GM21390 (cell line): ENCODE measurements at regions not wholly inside any gene's neighbourhood (a gene's known extent, or its start where the extent isn't known, plus 50 kb on each side); places are given as distances from the start of the nearest gene placed in this dataset.

Source experiments
- ATAC-seq: cut with Tn5 transposase; IDR thresholded peaks from one replicate; pipeline ENCODE4 v1.9.1; 2021; ENCODE audit not compliant: unreplicated experiment

DNA sequence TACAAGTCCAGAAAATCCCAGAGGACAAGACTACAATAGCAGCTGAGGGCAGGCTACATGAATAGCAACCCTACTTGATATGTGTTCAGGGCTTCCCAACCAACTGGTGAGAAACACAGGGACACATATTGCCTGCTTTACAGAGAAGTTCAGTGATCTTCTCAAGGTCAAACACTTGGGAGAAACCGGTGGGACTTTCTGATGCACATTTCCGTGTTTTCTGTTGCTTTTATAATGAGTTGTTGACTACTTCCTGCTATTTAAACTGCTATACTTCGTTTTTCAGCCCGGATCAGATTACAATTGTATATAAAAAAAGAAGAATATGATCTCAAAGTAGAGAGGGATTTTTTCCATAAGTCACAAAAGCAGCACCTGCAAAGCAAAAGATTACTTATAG is 175.1 kb downstream of the SNX18 start:
- ATAC-seq: no peak

DNA sequence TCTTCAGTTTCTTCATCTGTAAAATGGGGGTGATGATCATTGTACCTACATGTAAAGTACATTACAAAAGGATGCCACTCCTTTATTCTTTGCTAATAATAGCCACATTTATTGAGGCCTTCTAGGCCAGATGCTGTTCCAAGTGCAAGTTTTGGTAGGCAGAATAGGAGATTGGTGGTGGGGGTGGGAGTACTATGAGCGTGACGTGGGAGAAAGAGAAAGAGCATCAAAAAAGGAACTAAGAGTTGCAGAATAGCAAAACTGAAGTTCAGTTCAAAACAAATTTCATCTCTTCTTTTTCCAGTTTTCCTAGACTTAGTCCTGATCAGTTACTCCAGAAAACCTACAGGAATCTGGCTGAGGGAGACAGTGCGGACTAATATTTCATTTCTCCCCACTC is 174.1 kb downstream of the SNX18 start:
- ATAC-seq: no peak

DNA sequence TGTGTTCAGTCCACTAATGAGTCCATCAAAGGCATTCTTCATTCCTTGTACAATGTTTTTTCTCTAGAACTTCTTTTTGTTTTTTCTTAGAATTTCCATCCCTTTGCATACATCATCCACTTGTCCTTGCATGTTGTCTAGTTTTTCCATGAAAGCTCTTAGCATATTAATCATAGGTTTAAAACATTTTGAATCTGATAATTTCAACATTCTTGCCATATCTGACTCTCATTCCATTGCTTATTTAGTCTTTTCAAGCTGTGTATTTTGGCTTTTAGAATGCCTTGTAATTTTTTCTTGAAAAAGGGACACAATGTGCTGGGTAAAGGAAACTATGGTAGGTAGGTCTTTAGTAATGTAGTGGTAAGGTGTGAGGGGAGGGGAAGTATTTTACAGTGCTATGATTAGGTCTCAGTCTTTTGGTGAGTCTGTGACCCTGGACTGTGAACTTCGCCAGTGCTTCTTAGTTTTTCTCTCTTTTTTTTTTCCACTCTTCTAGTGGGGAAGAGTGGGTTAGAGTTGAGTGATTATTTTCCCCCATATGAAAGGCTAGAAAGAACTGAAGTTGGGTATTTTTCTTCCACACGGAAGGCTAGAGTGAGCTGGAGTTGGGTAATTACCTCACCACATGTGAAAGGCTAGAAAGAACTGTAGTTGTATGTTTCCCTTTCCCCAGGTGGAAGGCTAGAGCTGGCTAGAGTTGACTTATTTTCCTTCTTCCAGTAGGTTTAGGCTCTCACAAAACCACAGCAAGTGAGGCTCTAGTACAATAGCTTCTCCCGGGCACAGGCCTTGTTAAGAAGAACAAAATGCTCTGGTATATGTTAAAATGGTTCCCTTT is 172.1 kb downstream of the SNX18 start:
- ATAC-seq: no peak

DNA sequence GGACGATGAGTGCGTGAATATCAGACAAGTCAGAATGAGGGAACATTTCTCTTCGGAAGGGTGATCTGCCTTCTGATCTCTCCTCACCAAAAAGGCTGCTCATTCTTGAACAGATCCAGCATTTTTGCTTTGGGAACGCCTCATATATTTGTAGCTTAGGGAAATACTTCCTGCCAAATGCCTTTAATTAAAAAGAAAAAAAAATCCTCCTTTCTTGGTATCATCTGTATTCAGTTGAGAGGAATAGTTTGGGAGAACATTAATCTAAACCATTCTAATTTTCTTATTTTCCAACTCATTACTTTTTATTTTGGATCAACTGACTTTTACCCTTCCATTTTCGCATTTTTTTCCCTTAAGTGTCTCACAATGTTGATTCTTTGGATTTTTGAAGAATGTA is 163.4 kb downstream of the SNX18 start:
- ATAC-seq: no peak

DNA sequence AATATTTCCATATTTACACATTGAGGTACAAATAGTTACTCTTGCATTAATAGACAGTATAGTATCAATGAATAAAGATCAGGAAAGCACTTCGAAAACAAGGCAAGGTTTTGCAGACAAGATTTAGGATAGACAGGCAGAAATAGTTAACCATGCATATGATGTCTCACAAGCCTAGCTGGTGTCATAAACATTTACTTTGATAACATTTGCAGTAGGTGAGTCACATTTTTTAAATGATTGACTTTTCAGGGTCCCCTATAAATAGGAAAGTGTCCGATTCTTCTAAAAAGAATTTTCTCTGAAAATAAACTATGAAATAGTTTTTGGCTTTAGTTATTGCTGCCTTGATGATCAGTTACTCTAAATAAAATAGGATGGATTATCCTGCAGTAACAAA is 162.1 kb downstream of the SNX18 start:
- no peak for ATAC-seq

DNA sequence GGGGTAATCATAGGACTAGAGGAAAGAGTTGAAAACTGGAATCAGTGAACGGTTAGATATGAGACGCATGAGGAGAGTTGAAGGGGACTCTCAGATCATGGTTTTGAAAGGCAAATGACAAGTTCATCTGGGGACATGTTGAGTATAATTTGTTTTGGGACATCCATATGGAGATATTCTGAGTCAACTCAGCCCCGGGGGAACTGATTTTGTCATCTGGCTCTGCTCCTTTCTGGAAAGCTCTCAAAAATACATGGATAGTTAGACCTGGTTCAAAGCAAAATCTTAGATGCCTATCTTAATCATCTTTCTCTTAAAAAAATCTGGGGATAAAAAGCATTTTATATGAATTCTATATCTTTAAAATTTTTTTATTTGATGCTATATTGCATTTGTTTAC is 161.2 kb downstream of the SNX18 start:
- no peak for ATAC-seq

DNA sequence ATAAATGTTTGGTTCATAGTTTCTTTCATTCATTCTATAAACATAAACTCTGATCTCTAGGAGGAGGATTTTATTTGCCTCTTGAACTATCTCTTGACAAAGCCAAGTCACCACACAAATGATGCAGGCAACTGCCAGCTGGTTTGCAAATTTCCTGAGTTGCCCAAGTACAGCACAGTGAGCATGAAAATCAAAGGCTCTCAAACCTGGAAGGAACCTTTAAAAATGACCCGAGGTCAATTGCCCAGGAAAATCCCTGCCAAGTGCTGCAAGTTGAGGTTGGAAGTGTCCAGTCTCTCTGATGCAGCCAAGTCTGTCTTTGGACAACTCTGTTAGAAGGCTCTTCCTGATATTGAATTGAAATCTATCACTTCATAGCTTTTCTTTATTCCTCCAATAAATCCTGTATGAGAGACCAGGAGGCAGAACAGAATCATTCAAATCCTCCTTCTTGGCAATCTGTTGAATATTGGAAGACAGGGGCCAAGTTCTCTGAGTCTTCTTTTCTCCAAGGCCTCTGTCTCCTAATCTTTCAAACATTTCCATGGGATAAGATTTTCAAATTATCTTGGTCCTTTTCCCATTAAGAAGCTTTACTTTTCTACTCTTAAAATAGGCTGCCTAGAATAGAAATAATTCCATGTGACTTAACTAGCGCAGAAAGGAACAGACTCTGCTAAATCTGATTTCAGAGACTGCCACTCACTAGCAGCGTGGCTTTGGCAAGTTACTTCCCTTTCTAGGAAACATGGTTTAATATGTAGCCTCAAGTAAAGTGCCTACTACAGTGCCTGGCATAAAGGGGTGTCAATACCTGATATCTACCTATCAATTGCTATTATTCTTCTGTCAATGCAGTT is 159.2 kb downstream of the SNX18 start:
- ATAC-seq: no peak

DNA sequence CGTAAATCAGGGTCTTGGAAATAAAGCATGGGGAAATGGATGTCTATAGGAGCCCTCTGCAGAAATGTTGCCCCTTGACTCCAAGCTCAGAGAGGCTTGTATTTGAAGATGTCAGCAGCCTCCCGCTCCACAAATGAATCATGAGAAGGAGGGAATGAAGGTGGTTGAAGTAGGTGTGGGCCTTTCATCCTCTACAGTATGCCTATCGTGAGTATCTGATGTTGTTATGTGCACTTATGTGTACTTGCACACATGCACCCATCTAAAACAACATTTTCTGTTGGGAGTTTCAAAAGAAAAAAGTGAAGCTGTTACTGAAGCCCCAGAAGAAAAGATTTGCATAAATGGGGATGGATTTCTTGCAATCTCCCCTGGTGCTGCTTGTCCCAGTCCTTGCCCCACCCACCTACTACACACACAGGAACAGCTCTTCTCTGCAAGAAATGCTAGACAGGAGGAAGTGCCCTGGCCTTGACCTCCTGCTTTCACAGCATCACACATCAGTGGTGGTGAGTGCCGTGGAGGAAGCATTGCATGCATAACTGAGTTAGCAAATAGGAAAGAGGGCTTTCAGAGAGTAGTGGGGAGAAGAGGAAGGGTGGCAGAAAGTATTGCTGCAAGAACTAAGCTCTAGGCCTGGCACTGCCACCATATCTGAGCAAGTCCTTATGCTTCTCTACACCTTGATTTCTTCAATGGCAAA is 156.1 kb downstream of the SNX18 start:
- ATAC-seq: peak; percentile 81

DNA sequence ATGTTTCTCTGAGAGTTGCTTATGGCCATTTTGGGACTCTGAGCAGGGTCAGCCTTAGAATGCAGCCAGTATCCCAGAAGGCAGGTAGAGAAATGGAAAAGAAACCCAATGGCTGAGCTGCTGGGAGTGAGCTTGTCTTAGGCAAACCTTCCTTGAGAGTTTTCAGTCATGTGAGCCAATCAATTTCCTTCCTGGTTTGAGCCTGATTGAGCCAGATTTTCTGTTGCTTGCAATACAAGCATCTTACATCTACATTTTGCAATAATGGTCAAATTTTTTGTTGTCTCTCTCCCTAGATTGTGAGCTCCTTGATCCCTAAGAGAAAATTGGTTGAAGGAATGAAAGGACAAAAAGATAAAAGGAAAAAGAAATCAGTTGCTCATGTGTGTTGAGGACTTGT is 155.3 kb downstream of the SNX18 start:
- no peak for ATAC-seq

DNA sequence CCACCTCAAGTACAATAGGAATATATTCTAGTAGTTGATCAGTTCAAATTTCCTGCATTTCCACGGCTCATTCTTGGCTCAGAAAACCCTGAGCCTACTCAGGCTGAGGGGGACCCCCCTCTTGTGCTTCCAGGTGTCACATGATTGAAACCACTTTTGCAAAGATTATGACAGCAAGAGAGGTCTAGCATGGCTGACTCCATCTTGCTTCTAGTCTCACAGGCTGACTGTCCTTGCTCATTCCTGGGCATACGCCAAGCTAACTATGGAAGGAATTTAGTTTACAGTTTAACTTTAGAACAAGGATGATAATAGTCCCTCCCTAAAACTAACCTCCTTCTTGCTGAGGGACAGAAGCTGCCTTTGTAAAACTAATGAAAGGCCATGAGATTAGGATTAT is 154.1 kb downstream of the SNX18 start:
- ATAC-seq: no peak

DNA sequence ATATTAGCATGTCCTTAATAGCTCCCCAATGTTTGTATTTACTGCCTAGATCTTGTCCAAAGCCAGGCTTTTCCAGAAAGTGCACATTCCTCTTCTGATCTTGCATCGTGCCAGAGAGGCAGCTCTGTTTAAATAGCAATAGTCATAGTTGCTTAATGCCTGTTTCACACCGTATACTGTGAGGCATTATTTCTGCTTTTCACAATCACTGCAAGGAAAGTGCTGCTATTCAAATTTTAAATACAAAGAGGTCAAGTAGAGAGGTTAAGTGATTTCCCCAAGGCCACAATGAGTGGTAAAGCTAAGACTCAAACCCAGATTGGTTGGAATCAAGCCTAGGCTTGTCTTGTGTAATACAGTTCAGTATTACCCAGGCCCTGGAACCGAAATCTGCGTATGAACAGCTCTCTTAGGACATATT is 153.6 kb downstream of the SNX18 start:
- ATAC-seq: no peak

DNA sequence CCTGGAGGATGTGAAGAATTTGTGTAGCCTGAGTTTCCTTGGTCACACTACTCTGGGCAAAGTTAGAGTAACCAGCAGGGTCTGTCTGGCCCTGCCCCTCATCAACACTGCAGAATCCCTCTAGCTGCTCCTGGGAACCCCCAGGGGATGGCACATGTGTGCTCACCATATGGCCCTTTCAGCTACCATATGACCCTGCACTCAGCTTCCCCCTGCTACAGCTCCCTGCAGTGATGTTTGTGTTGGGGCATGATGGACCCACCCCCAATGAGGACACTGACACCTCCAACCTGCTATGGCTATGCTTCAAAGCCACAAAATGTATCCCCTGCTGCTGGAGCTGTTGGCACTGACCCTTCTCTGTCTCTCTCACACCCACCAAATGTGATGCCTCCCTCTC is 152.7 kb downstream of the SNX18 start:
- ATAC-seq: no peak

DNA sequence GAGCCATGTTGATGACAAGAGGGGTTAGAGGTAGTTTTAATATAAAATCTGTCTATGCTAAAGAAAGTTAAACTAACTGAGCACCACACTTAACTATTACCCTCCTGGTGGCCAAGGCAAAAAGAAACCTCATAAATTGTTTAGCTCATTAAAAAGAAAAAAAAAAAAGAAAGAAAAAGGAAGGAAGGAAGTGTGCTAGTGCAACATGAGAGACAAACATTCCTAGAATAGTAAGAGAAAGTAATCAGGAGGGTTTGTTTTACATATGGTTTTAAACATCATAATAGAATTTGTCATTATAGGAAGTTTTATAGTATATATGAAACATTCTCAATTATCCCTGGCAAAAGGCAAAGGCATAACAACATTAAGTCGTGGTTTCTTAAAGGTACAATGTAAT is 152.3 kb downstream of the SNX18 start:
- no peak for ATAC-seq

DNA sequence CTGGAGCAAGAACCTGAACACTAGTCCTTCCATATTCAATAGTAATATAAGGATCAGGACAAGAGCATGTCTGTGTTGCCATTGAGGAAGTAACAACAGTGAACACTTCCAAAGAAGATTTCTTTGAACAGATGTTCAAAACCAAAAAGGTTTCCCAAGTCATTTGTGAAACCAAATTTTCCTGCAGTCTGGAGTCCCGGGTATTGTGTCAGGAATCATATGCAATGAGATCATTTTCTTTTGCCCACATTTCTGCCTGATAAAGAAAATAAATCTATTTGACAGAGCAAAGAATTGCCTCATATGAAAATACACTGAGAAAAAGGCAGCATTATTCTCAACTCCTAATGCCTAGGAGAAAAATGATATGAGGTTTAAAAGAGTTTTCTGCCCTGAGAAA is 151.7 kb downstream of the SNX18 start:
- ATAC-seq: no peak

DNA sequence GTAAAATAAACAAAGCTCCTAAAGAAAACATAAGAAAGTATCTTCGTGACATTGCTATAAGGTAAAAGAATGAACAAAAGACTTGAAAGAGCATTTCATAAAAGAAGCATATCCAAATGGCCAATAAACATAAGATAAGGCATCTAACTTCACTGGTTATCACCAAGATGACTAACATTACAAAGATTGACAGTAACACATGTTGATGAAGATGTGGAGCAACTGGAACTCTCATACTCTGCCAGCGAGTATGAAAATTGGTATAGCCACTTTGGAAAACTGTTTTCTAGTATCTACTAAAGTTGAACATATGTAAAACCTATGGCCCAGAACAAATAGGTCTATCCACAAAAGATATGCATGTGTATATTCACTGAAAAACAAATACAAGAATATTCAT is 150.5 kb downstream of the SNX18 start:
- no peak for ATAC-seq

DNA sequence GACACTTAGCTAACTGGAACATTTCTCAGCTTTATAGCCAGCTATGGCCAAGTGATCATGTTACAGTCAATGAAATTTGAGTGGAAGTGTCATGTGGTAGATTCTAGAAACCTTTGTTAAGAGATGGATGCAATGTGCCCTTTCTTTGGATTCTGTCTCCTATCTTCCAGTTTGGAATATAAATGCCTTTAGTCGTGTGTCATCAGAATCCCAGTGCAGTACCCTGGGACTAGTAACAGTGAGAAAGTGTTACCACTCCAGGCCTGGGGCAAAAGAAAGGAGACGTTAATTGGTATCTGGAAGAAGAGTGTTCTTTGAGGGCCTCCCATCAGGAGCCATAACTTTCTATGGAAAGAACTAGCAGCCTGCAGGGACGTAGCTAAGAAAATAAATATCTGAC is 149.6 kb downstream of the SNX18 start:
- no peak for ATAC-seq

DNA sequence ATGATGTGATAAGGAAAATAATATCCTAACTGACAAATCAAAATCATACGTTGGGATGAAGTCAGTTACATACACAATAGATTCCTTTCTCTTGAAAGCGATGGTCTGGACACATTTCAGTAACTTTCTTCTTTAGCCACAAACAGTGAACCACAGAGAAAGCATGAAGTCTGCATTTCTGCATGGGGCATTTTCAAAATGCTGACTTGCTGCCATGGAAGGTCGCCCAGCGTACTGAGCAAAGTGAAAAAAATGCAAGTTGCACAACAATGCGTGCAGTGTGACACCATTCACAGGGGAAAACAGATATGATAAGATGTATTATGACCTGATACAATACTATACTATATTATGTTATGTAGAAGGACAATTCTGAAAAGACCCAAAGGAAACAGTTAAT is 146.3 kb downstream of the SNX18 start:
- no peak for ATAC-seq

DNA sequence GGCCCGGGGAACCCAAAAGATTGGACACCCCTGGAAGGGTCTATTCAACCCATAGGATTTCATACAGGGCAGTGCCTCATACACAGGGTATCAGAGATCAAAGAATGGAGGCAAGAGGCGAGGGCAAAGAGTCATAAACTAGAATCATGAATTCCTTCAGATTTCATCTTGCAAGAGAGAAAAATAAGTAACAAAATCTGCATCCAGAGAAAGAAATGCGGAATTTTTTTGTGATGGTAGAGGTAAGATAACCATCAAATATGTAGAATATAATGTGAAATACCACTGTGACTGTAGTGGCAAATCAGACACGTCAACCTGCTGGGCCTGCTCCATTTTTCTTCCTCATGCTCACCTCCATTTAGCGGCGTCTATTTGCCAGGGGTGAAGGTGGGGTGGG is 143.6 kb downstream of the SNX18 start:
- ATAC-seq: no peak

DNA sequence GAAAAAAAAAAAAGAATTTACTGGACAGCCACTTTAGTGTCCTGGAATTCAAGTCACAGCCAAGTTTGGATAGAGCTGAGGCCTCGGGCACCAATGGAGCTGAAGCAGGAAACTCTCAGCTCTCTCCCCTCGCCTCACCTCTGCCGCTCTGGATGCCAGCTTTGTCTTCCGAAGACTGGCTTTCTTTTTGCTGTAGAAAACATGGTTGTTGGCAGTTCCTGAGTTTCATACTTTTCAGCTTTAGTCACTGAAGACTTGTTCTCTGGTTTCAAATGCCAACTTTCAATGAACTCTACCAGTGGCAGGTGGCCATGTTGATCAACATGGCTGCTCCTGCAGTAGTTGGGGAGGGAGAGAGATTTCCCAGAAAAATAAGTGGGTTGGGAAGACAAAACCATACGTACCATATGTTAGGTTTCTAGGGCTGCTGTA is 142.2 kb downstream of the SNX18 start:
- ATAC-seq: no peak

DNA sequence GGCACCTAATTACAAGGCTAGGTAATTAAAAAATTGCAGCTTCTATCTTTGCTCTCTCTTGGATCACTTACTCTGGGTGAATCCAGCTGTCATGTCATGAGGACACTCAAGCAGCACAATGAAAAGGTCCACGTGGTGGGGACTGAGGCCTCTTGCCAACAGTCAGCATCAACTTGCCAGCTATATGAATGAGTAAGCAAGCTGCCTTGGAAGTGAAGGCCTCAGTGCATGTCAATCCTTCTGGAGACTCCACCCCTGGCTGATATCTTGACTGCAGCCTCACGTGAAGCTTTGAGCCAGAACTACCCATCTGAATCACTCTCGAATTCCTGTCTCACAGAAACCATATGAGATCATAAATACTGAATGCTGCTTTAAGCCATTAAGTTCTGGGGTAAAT is 140.5 kb downstream of the SNX18 start:
- no peak for ATAC-seq

DNA sequence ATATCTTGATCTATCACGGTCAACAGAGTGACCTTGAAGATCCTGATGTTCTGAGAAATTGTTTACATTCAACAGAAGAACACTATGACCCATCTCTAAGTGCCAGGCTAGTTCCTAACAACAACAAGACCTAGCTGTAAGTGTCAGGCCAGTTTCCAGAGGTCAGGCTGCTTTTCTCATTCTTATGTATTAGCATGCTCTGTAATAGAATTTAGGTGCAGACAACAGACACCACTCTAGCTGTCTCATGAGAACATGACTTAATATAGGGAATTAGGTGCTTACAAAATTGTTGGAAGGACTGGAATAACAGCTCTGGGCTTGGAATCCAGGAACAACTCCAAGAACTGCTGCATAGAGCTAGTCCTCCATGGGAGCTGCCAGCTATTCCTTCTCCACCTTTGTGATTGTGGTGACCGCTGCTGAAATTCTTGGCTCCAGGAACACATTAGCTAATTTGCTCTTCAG is 138.7 kb downstream of the SNX18 start:
- ATAC-seq: no peak

DNA sequence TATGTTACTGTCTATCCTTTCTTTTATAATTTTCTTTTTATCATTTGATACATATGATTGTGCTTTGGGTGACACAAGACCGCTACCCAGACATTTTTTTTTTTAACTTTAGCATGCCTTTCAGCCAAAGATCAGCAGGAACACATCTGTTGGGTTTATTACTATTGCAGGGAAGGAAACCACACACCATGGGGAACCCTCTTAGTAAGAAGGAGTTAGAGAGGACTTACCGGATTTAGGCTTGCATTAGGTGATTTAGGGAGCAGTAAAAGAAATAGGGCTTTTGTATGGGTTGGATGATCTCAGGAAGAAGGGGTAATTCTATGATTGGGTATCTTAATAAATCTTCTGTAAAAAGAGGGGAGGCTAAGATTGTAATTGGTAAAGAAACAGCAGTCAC is 138.2 kb downstream of the SNX18 start:
- ATAC-seq: no peak
